Loucy (cell line): ENCODE measurements at regions not wholly inside any gene's neighbourhood (a gene's known extent, or its start where the extent isn't known, plus 50 kb on each side); places are given as distances from the start of the nearest gene placed in this dataset.

Source experiments
- H2AFZ ChIP-seq: fragments of 200-600 bp; sonication (generic); 2 replicates; pipeline ENCODE4 v1.6.0; 2016; ENCODE audit warnings: antibody characterized with exemption, mild to moderate bottlenecking, low read length, moderate library complexity
- H3F3A ChIP-seq: fragments of 200-600 bp; 2 replicates; pipeline ENCODE4 v1.6.0; 2016; ENCODE audit warnings: antibody characterized with exemption, low read depth, mild to moderate bottlenecking
- H3K27me3 ChIP-seq: fragments of 200-600 bp; sonication (generic); 2 replicates; pipeline ENCODE4 v1.6.1; 2014; ENCODE audit warnings: low read length, mild to moderate bottlenecking; ENCODE audit not compliant: insufficient read depth, poor library complexity, severe bottlenecking
- H3K36me3 ChIP-seq: fragments of 200-600 bp; sonication (generic); 2 replicates; pipeline ENCODE4 v1.6.1; 2016; ENCODE audit warnings: low read length; ENCODE audit not compliant: insufficient read depth
- H3K4me1 ChIP-seq: fragments of 200-600 bp; sonication (generic); 2 replicates; pipeline ENCODE4 v1.5.1; 2014; ENCODE audit warnings: low read length, mild to moderate bottlenecking; ENCODE audit not compliant: insufficient read depth, poor library complexity, severe bottlenecking
- H3K4me2 ChIP-seq: fragments of 200-600 bp; sonication (generic); 2 replicates; pipeline ENCODE4 v1.6.0; 2014; ENCODE audit warnings: antibody characterized with exemption, low read length, low read depth, mild to moderate bottlenecking; ENCODE audit not compliant: poor library complexity, severe bottlenecking
- H3K4me3 ChIP-seq: fragments of 200-600 bp; sonication (generic); 2 replicates; pipeline ENCODE4 v1.5.1; 2014; ENCODE audit warnings: low read length, mild to moderate bottlenecking, mixed read lengths; ENCODE audit not compliant: poor library complexity, severe bottlenecking
- H3K79me2 ChIP-seq: fragments of 200-600 bp; sonication (generic); 2 replicates; pipeline ENCODE4 v1.6.1; 2014; ENCODE audit warnings: low read length; ENCODE audit not compliant: insufficient read depth
- H3K9ac ChIP-seq: fragments of 200-600 bp; sonication (generic); 2 replicates; pipeline ENCODE4 v1.6.0; 2014; ENCODE audit warnings: mild to moderate bottlenecking, low read depth, low read length, moderate library complexity; ENCODE audit not compliant: poor library complexity, severe bottlenecking
- H3K9me2 ChIP-seq: fragments of 200-600 bp; sonication (generic); replicated peaks from 2 replicates; pipeline ENCODE4 v1.6.1; 2016; ENCODE audit warnings: low read depth, low read length, mixed read lengths
- H3K9me3 ChIP-seq: fragments of 200-600 bp; sonication (generic); 2 replicates; pipeline ENCODE4 v1.6.1; 2014; ENCODE audit warnings: mild to moderate bottlenecking, antibody characterized with exemption, low read length, low read depth; ENCODE audit not compliant: insufficient read depth
- H4K20me1 ChIP-seq: fragments of 200-600 bp; sonication (generic); 2 replicates; pipeline ENCODE4 v1.6.0; 2014; ENCODE audit warnings: antibody characterized with exemption, low read length, mild to moderate bottlenecking; ENCODE audit not compliant: insufficient read depth, poor library complexity, severe bottlenecking
- CTCF ChIP-seq: fragments of 200-600 bp; sonication (generic); conservative IDR thresholded peaks from 2 replicates; pipeline ENCODE4 v1.5.1; 2014; ENCODE audit warnings: mild to moderate bottlenecking, antibody characterized with exemption, low read length
- EZH2phosphoT487 ChIP-seq: fragments of 200-600 bp; IDR thresholded peaks from 2 replicates; pipeline ENCODE4 v1.6.1; 2018; ENCODE audit warnings: antibody characterized with exemption, mild to moderate bottlenecking, moderate library complexity, borderline replicate concordance

- Histone ChIP-seq H3K36me3 (no peaks in the 10 kb centered on the region), H3K9me2 (no peaks in the 10 kb centered on the region), H3K27me3 (no peaks in the 10 kb centered on the region), H4K20me1 (no peaks in the 10 kb centered on the region), H3K79me2 (no peaks in the 10 kb centered on the region), H3K9ac (no peak overlapping the region), H3K4me3 (no peak overlapping the region), H3K9me3 (no peaks in the 10 kb centered on the region), H3K4me2 (no peak overlapping the region), H3F3A (no peaks in the 10 kb centered on the region), H3K4me1 (no peaks in the 10 kb centered on the region), H2AFZ (no peak overlapping the region)
- TF ChIP-seq EZH2phosphoT487 (no peak), CTCF (no peak)
These were observed 167.2 kb downstream of the COX18 start for GRCh38 chr4:72902354-72902753.

GRCh38 chr4:72901553-72901952 is 168.0 kb downstream of the COX18 start:
- Histone ChIP-seq H3F3A (no peaks in the 10 kb centered on the region), H3K79me2 (no peaks in the 10 kb centered on the region), H4K20me1 (no peaks in the 10 kb centered on the region), H3K9ac (no peak overlapping the region), H3K4me3 (no peak overlapping the region), H3K36me3 (no peaks in the 10 kb centered on the region), H3K9me3 (no peaks in the 10 kb centered on the region), H3K4me2 (no peak overlapping the region), H2AFZ (no peak overlapping the region), H3K9me2 (no peaks in the 10 kb centered on the region), H3K27me3 (no peaks in the 10 kb centered on the region), H3K4me1 (no peaks in the 10 kb centered on the region)
- TF ChIP-seq EZH2phosphoT487 (no peak), CTCF (no peak)

- Histone ChIP-seq H3K79me2 (no peaks in the 10 kb centered on the region), H4K20me1 (no peaks in the 10 kb centered on the region), H3K9me2 (no peaks in the 10 kb centered on the region), H3K4me3 (no peak overlapping the region), H3K27me3 (no peaks in the 10 kb centered on the region), H2AFZ (no peak overlapping the region), H3K9ac (no peak overlapping the region), H3F3A (no peaks in the 10 kb centered on the region), H3K4me2 (no peak overlapping the region), H3K9me3 (no peaks in the 10 kb centered on the region), H3K36me3 (no peaks in the 10 kb centered on the region), H3K4me1 (no peaks in the 10 kb centered on the region)
- TF ChIP-seq EZH2phosphoT487 (no peak), CTCF (no peak)
These were observed 168.6 kb downstream of the COX18 start for GRCh38 chr4:72900952-72901351.
